HCT116 (cell line): ENCODE measurements at regions not wholly inside any gene's neighbourhood (a gene's known extent, or its start where the extent isn't known, plus 50 kb on each side); places are given as distances from the start of the nearest gene placed in this dataset.

Experiments
- CEBPB ChIP-seq: IDR thresholded peaks from 2 replicates; pipeline ENCODE4 v1.6.1; 2012; ENCODE audit warnings: low read depth
- EZH2 ChIP-seq: fragments of 200-600 bp; sonication (generic); IDR thresholded peaks from 2 replicates; pipeline ENCODE4 v1.6.1; 2017; ENCODE audit warnings: antibody characterized with exemption, mixed run types
- EZH2phosphoT487 ChIP-seq: fragments of 200-600 bp; IDR thresholded peaks from 2 replicates; pipeline ENCODE4 v1.6.1; 2018; ENCODE audit warnings: antibody characterized with exemption, borderline replicate concordance
- FOSL1 ChIP-seq: IDR thresholded peaks from 2 replicates; pipeline ENCODE4 v1.6.1; 2012; ENCODE audit warnings: low read depth
- POLR2A ChIP-seq: IDR thresholded peaks from 2 replicates; pipeline ENCODE4 v1.7.0; 2011; ENCODE audit warnings: borderline replicate concordance; ENCODE audit not compliant: insufficient read depth, insufficient read length; ENCODE audit errors: extremely low read depth
- POLR2AphosphoS5 ChIP-seq: IDR thresholded peaks from 2 replicates; pipeline ENCODE4 v1.6.1; 2011; ENCODE audit warnings: mild to moderate bottlenecking, low read depth, low read length, moderate library complexity
- RAD21 ChIP-seq: IDR thresholded peaks from 2 replicates; pipeline ENCODE4 v1.6.1; 2012; ENCODE audit warnings: low read depth, mild to moderate bottlenecking
- TCF7L2 ChIP-seq: IDR thresholded peaks from 2 replicates; pipeline ENCODE4 v1.7.0; 2011; ENCODE audit warnings: borderline replicate concordance, inconsistent platforms; ENCODE audit not compliant: insufficient read depth, insufficient read length; ENCODE audit errors: extremely low read depth
- YY1 ChIP-seq: IDR thresholded peaks from 2 replicates; pipeline ENCODE4 v1.6.1; 2011; ENCODE audit warnings: low read length, low read depth, moderate library complexity, mild to moderate bottlenecking; ENCODE audit not compliant: insufficient replicate concordance; ENCODE audit errors: extremely low read depth
- ZFX ChIP-seq: fragments of 450-650 bp; IDR thresholded peaks from 2 replicates; pipeline ENCODE4 v1.6.1; 2017
- TF ChIP-seq, protein P1 (sequence below): IDR thresholded peaks from 2 replicates; pipeline ENCODE4 v1.6.1; 2012; ENCODE audit warnings: low read depth
- TF ChIP-seq, protein P2 (sequence below), 3 experiments: fragments of 200-600 bp in 1 of 3; sonication (generic) in 1 of 3; IDR thresholded peaks in 2 of 3; conservative IDR thresholded peaks in 1 of 3; 2 replicates each; pipeline ENCODE4 v1.5.1; 2012 to 2017; ENCODE audit warnings: low read depth in 2 of 3, low read length in 2 of 3, antibody characterized with exemption in 1 of 3, borderline replicate concordance in 1 of 3, control low read depth in 1 of 3, mild to moderate bottlenecking in 1 of 3, mixed read lengths in 1 of 3, mixed run types in 1 of 3, moderate library complexity in 1 of 3; ENCODE audit not compliant: insufficient read depth in 1 of 3

DNA sequence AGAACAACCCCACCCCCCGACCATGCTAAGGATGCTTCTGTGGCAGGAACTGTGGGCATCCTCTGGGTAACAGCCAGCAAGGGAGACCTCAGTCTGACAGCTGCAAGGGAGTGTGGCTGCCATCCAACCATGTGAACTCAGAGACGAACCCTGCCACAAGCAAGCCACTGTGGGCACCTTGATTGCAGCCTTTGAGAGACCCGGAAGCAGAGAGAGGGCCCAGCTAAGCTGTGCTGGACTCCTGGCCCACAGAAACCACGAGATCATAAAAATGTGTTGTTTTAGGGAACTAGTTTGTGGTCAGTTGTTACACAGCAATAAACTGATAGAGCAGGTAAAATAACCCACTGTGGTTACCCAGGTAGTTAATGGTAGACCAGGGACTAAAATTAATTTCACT is 414.6 kb downstream of the CDH26 start:
- TF ChIP-seq, protein P1, sequence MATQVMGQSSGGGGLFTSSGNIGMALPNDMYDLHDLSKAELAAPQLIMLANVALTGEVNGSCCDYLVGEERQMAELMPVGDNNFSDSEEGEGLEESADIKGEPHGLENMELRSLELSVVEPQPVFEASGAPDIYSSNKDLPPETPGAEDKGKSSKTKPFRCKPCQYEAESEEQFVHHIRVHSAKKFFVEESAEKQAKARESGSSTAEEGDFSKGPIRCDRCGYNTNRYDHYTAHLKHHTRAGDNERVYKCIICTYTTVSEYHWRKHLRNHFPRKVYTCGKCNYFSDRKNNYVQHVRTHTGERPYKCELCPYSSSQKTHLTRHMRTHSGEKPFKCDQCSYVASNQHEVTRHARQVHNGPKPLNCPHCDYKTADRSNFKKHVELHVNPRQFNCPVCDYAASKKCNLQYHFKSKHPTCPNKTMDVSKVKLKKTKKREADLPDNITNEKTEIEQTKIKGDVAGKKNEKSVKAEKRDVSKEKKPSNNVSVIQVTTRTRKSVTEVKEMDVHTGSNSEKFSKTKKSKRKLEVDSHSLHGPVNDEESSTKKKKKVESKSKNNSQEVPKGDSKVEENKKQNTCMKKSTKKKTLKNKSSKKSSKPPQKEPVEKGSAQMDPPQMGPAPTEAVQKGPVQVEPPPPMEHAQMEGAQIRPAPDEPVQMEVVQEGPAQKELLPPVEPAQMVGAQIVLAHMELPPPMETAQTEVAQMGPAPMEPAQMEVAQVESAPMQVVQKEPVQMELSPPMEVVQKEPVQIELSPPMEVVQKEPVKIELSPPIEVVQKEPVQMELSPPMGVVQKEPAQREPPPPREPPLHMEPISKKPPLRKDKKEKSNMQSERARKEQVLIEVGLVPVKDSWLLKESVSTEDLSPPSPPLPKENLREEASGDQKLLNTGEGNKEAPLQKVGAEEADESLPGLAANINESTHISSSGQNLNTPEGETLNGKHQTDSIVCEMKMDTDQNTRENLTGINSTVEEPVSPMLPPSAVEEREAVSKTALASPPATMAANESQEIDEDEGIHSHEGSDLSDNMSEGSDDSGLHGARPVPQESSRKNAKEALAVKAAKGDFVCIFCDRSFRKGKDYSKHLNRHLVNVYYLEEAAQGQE: no peak
- no peak for TF ChIP-seq FOSL1
- TF ChIP-seq TCF7L2: no peak
- no peak for TF ChIP-seq CEBPB
- TF ChIP-seq, protein P2, sequence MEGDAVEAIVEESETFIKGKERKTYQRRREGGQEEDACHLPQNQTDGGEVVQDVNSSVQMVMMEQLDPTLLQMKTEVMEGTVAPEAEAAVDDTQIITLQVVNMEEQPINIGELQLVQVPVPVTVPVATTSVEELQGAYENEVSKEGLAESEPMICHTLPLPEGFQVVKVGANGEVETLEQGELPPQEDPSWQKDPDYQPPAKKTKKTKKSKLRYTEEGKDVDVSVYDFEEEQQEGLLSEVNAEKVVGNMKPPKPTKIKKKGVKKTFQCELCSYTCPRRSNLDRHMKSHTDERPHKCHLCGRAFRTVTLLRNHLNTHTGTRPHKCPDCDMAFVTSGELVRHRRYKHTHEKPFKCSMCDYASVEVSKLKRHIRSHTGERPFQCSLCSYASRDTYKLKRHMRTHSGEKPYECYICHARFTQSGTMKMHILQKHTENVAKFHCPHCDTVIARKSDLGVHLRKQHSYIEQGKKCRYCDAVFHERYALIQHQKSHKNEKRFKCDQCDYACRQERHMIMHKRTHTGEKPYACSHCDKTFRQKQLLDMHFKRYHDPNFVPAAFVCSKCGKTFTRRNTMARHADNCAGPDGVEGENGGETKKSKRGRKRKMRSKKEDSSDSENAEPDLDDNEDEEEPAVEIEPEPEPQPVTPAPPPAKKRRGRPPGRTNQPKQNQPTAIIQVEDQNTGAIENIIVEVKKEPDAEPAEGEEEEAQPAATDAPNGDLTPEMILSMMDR (IDR thresholded peaks at IDR 0.05 in 2 of 3, conservative IDR thresholded peaks at IDR 0.05 in 1 of 3; ENCODE audit: borderline replicate concordance in 1 of 3, insufficient read depth in 1 of 3, low read depth in 2 of 3, low read length in 2 of 3): no peak
- TF ChIP-seq EZH2: no peak
- no peak for TF ChIP-seq POLR2A
- no peak for TF ChIP-seq POLR2AphosphoS5
- no peak for TF ChIP-seq ZFX
- TF ChIP-seq EZH2phosphoT487: no peak
- TF ChIP-seq YY1: no peak
- no peak for TF ChIP-seq RAD21
